T-cell (primary cell): ENCODE measurements at regions not wholly inside any gene's neighbourhood (a gene's known extent, or its start where the extent isn't known, plus 50 kb on each side); places are given as distances from the start of the nearest gene placed in this dataset.

Source experiments
- ATAC-seq, 4 experiments: fragments of 200-7000 bp in 3 of 4; fragments of 150-1000 bp in 1 of 4; cut with Tn5 transposase; replicated peaks in 1 of 4; 1 replicate in 3 of 4; 2 replicates in 1 of 4; pipeline ENCODE4 v1.10.0; 2021; ENCODE audit warnings: moderate library complexity in 3 of 4, mild to moderate bottlenecking in 2 of 4, moderate number of reproducible peaks in 1 of 4
- CTCF ChIA-PET, 2 donors: fragments of 300-600 bp; sonication (Branson Sonifier 250); formaldehyde crosslinking; loops; one replicate each; lab custom pipeline; 2022; ENCODE audit warnings: antibody characterized with exemption in 2 of 2; lab: Charles Lee
- POLR2A ChIA-PET, 2 donors: fragments of 300-600 bp; sonication (Branson Sonifier 250); formaldehyde crosslinking; loops; one replicate each; lab custom pipeline; 2022; ENCODE audit warnings: antibody characterized with exemption in 2 of 2; lab: Charles Lee
- DNase-seq, 35 experiments: peaks; one replicate each; pipeline versions ENCODE4 v3.0.0 to v3.0.0-alpha.2; 2013 to 2023
- H3K27ac ChIP-seq: one replicate; pipeline ENCODE4 v1.5.1; 2013; ENCODE audit warnings: low read length
- H3K27me3 ChIP-seq, 2 experiments: replicated peaks in 1 of 2; 1 replicate in 1 of 2; 2 replicates in 1 of 2; pipeline versions ENCODE4 v1.6.1 to v1.7.0; 2013; ENCODE audit warnings: low read length in 1 of 2, mixed read lengths in 1 of 2; ENCODE audit not compliant: control insufficient read depth in 2 of 2, insufficient read depth in 2 of 2; ENCODE audit errors: extremely low read depth in 1 of 2
- H3K36me3 ChIP-seq, 2 donors: 1 replicate in 1 of 2; 2 replicates in 1 of 2; pipeline versions ENCODE4 v1.6.1 to v1.7.0; 2013; ENCODE audit warnings: low read length in 1 of 2; ENCODE audit not compliant: control insufficient read depth in 2 of 2, insufficient read depth in 1 of 2; ENCODE audit errors: extremely low read depth in 1 of 2
- H3K4me1 ChIP-seq, 2 experiments: 1 replicate in 1 of 2; 2 replicates in 1 of 2; pipeline versions ENCODE4 v1.6.1 to v1.7.0; 2013; ENCODE audit warnings: low read length in 2 of 2, mixed read lengths in 1 of 2; ENCODE audit not compliant: insufficient read depth in 2 of 2, control insufficient read depth in 1 of 2; ENCODE audit errors: extremely low read depth in 1 of 2
- H3K4me3 ChIP-seq, 2 donors: 1 replicate in 1 of 2; 2 replicates in 1 of 2; pipeline versions ENCODE4 v1.5.1 to v1.7.0; 2013; ENCODE audit warnings: mild to moderate bottlenecking in 2 of 2, low read length in 1 of 2, moderate library complexity in 1 of 2; ENCODE audit not compliant: control insufficient read depth in 1 of 2; ENCODE audit errors: extremely low read depth in 1 of 2
- H3K9me3 ChIP-seq: 2 replicates; pipeline ENCODE4 v1.7.0; 2013
- H3K27ac Mint-ChIP-seq, 2 donors: one replicate each; pipeline ENCODE4 v1.8.0; 2020 to 2021; ENCODE audit warnings: mild to moderate bottlenecking in 2 of 2, mixed read lengths in 2 of 2
- H3K27me3 Mint-ChIP-seq, 2 donors: one replicate each; pipeline ENCODE4 v1.8.0; 2021 to 2022; ENCODE audit warnings: mixed read lengths in 2 of 2
- H3K36me3 Mint-ChIP-seq: one replicate; pipeline ENCODE4 v1.8.0; 2021; ENCODE audit warnings: mixed read lengths
- H3K4me1 Mint-ChIP-seq, 3 donors: one replicate each; pipeline ENCODE4 v1.8.0; 2020 to 2022; ENCODE audit warnings: mixed read lengths in 3 of 3, mild to moderate bottlenecking in 1 of 3
- H3K4me3 Mint-ChIP-seq, 3 donors: one replicate each; pipeline ENCODE4 v1.8.0; 2020 to 2022; ENCODE audit warnings: mild to moderate bottlenecking in 3 of 3, mixed read lengths in 3 of 3, moderate library complexity in 3 of 3
- H3K9me3 Mint-ChIP-seq, 3 donors: one replicate each; pipeline ENCODE4 v1.8.0; 2020 to 2022; ENCODE audit warnings: mixed read lengths in 3 of 3
- WGBS: methylation state at CpG from one replicate; pipeline ENCODE4 v1.1.5; 2013; ENCODE audit warnings: missing lambda C conversion rate; ENCODE audit not compliant: insufficient coverage; 5-methylcytosine and 5-hydroxymethylcytosine counted together

GRCh38 chr3:72548461-72548860 lies 299.8 kb downstream of the SHQ1 start:
- Mint-ChIP-seq H3K27ac (peak overlapping the region in 1 of 2 donors; percentile 25), H3K27me3 (no peaks in the 10 kb centered on the region), H3K36me3 (no peaks in the 10 kb centered on the region), H3K4me3 (peak overlapping the region in 1 of 3 donors; percentile 82), H3K9me3 (peaks cover 0 to 4% (median 0%) of the 10 kb centered on the region in 3 donors), H3K4me1 (peaks cover 16 to 31% (median 17%) of the 10 kb centered on the region in 3 donors)
- Histone ChIP-seq H3K4me3 (no peak overlapping the region), H3K9me3 (no peaks in the 10 kb centered on the region), H3K36me3 (no peaks in the 10 kb centered on the region), H3K27ac (no peak overlapping the region), H3K4me1 (peaks cover 0 to 10% of the 10 kb centered on the region in 2 experiments), H3K27me3 (no peaks in the 10 kb centered on the region)
- no CpG with 5 or more reads among the region's 1 CpG for WGBS
- ChIA-PET CTCF (interaction anchor here in 1 of 2 donors (1.2 kb wide), 1 partner anchor 274 kb away, joined by 3 read pairs; no protein-coding TSS in a partner anchor), POLR2A (no interaction called here)
- DNase-seq (no peak), ATAC-seq (no peak)

- H3K36me3 Mint-ChIP-seq: no peaks in the 10 kb centered on the region
- H3K27ac Mint-ChIP-seq: no peak overlapping the region
- Histone ChIP-seq H3K36me3 (no peaks in the 10 kb centered on the region), H3K27ac (no peak overlapping the region), H3K9me3 (no peaks in the 10 kb centered on the region), H3K4me1 (peaks cover 0 to 10% of the 10 kb centered on the region in 2 experiments), H3K27me3 (peaks cover 0 to 6% of the 10 kb centered on the region in 2 experiments), H3K4me3 (no peak overlapping the region)
- H3K4me1 Mint-ChIP-seq: peaks cover 16 to 31% (median 17%) of the 10 kb centered on the region in 3 donors
- H3K4me3 Mint-ChIP-seq: no peak overlapping the region
- ChIA-PET POLR2A (no interaction called here), CTCF (interaction anchor here in 1 of 2 donors (1.2 kb wide), 1 partner anchor 275 kb away, joined by 3 read pairs; no protein-coding TSS in a partner anchor)
- peaks cover 0 to 4% (median 0%) of the 10 kb centered on the region in 3 donors for H3K9me3 Mint-ChIP-seq
- DNase-seq: no peak
- ATAC-seq: no peak
- 84% methylated on average over 2 of the region's 3 CpGs for WGBS
- H3K27me3 Mint-ChIP-seq: no peaks in the 10 kb centered on the region
These were observed 301.1 kb downstream of the SHQ1 start for GRCh38 chr3:72547183-72547582.

- no peaks in the 10 kb centered on the region for H3K36me3 ChIP-seq
- H3K27me3 ChIP-seq: peaks cover 0 to 8% of the 10 kb centered on the region in 2 experiments
- no CpG with 5 or more reads among the region's 4 CpGs for WGBS
These were observed 304.0 kb downstream of the SHQ1 start for GRCh38 chr3:72544239-72544638.

GRCh38 chr3:72543246-72543645 lies 305.0 kb downstream of the SHQ1 start:
- DNase-seq (no peak), ATAC-seq (no peak)
- Histone ChIP-seq H3K4me3 (no peak overlapping the region), H3K27ac (no peak overlapping the region), H3K4me1 (no peaks in the 10 kb centered on the region), H3K27me3 (peaks cover 0 to 8% of the 10 kb centered on the region in 2 experiments), H3K36me3 (no peaks in the 10 kb centered on the region), H3K9me3 (no peaks in the 10 kb centered on the region)
- peaks cover 0 to 3% (median 0%) of the 10 kb centered on the region in 3 donors for H3K4me1 Mint-ChIP-seq
- ChIA-PET CTCF (interaction anchor here in 1 of 2 donors (0.6 kb wide), 1 partner anchor 73 kb away, joined by 5 read pairs; no protein-coding TSS in a partner anchor), POLR2A (no interaction called here)
- peaks cover 0 to 4% (median 4%) of the 10 kb centered on the region in 3 donors for H3K9me3 Mint-ChIP-seq
- no peak overlapping the region for H3K27ac Mint-ChIP-seq
- WGBS: no CpG with 5 or more reads among the region's 3 CpGs
- no peaks in the 10 kb centered on the region for H3K27me3 Mint-ChIP-seq
- no peaks in the 10 kb centered on the region for H3K36me3 Mint-ChIP-seq
- no peak overlapping the region for H3K4me3 Mint-ChIP-seq

More at GRCh38 chr3:72544239-72544638, 304.0 kb downstream of the SHQ1 start:
- no peak for ATAC-seq
- H3K9me3 Mint-ChIP-seq: peaks cover 0 to 4% (median 4%) of the 10 kb centered on the region in 3 donors
- peaks cover 3 to 13% (median 3%) of the 10 kb centered on the region in 3 donors for H3K4me1 Mint-ChIP-seq
- Histone ChIP-seq H3K4me1 (peaks cover 0 to 1% of the 10 kb centered on the region in 2 experiments), H3K9me3 (no peaks in the 10 kb centered on the region), H3K27ac (no peak overlapping the region), H3K4me3 (no peak overlapping the region)
- H3K27me3 Mint-ChIP-seq: no peaks in the 10 kb centered on the region
- no peak overlapping the region for H3K27ac Mint-ChIP-seq
- DNase-seq: no peak
- H3K36me3 Mint-ChIP-seq: no peaks in the 10 kb centered on the region
- ChIA-PET POLR2A (no interaction called here), CTCF (no interaction called here)
- H3K4me3 Mint-ChIP-seq: no peak overlapping the region

GRCh38 chr3:72542781-72543180 lies 305.5 kb downstream of the SHQ1 start:
- CTCF ChIA-PET: no interaction called here
- no peaks in the 10 kb centered on the region for H3K4me1 Mint-ChIP-seq
- ATAC-seq (no peak), DNase-seq (no peak)
- WGBS: 85% methylated on average over 5 of the region's 6 CpGs
- H3K9me3 ChIP-seq: no peaks in the 10 kb centered on the region
- H3K36me3 ChIP-seq: no peaks in the 10 kb centered on the region
- H3K27me3 Mint-ChIP-seq: no peaks in the 10 kb centered on the region
- no peak overlapping the region for H3K4me3 Mint-ChIP-seq
- H3K36me3 Mint-ChIP-seq: no peaks in the 10 kb centered on the region
- peaks cover 0 to 8% of the 10 kb centered on the region in 2 experiments for H3K27me3 ChIP-seq
- peaks cover 0 to 4% (median 4%) of the 10 kb centered on the region in 3 donors for H3K9me3 Mint-ChIP-seq
- H3K4me3 ChIP-seq: no peak overlapping the region
- no peaks in the 10 kb centered on the region for H3K4me1 ChIP-seq
- POLR2A ChIA-PET: no interaction called here
- no peak overlapping the region for H3K27ac ChIP-seq
- no peak overlapping the region for H3K27ac Mint-ChIP-seq

- no peak overlapping the region for H3K27ac Mint-ChIP-seq
- DNase-seq: no peak
- WGBS: 90% methylated on average over 5 of the region's 5 CpGs
- H3K4me3 Mint-ChIP-seq: no peak overlapping the region
- Histone ChIP-seq H3K36me3 (no peaks in the 10 kb centered on the region), H3K4me3 (no peak overlapping the region), H3K27ac (no peak overlapping the region), H3K9me3 (no peaks in the 10 kb centered on the region), H3K27me3 (peaks cover 0 to 8% of the 10 kb centered on the region in 2 experiments), H3K4me1 (no peaks in the 10 kb centered on the region)
- ATAC-seq: no peak
- H3K9me3 Mint-ChIP-seq: peaks cover 0 to 4% (median 0%) of the 10 kb centered on the region in 3 donors
- no peaks in the 10 kb centered on the region for H3K36me3 Mint-ChIP-seq
- ChIA-PET CTCF (no interaction called here), POLR2A (no interaction called here)
- peaks cover 0 to 6% (median 0%) of the 10 kb centered on the region in 3 donors for H3K4me1 Mint-ChIP-seq
- no peaks in the 10 kb centered on the region for H3K27me3 Mint-ChIP-seq
These were observed 308.4 kb downstream of the SHQ1 start for GRCh38 chr3:72539856-72540255.
